ENCODE measurements at regions not wholly inside any gene's neighbourhood (a gene's known extent, or its start where the extent isn't known, plus 50 kb on each side); places are given as distances from the start of the nearest gene placed in this dataset.

- TF ChIP-seq, protein P1, sequence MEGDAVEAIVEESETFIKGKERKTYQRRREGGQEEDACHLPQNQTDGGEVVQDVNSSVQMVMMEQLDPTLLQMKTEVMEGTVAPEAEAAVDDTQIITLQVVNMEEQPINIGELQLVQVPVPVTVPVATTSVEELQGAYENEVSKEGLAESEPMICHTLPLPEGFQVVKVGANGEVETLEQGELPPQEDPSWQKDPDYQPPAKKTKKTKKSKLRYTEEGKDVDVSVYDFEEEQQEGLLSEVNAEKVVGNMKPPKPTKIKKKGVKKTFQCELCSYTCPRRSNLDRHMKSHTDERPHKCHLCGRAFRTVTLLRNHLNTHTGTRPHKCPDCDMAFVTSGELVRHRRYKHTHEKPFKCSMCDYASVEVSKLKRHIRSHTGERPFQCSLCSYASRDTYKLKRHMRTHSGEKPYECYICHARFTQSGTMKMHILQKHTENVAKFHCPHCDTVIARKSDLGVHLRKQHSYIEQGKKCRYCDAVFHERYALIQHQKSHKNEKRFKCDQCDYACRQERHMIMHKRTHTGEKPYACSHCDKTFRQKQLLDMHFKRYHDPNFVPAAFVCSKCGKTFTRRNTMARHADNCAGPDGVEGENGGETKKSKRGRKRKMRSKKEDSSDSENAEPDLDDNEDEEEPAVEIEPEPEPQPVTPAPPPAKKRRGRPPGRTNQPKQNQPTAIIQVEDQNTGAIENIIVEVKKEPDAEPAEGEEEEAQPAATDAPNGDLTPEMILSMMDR (IDR thresholded peaks at IDR 0.05) = peak in 3 of 4 experiments; percentile 41 to 63 (median 45)
- no peak for TF ChIP-seq POLR2AphosphoS5 (IDR thresholded peaks at IDR 0.05)
Measured at GRCh38 chr5:8756498-8757084, 789.3 kb downstream of the SEMA5A start.
